GM12878 (cell line): ENCODE measurements at regions not wholly inside any gene's neighbourhood (a gene's known extent, or its start where the extent isn't known, plus 50 kb on each side); places are given as distances from the start of the nearest gene placed in this dataset.

ENCODE experiments used
- ATAC-seq: fragments of 200-7000 bp; cut with Tn5 transposase; 3 replicates; pipeline ENCODE4 v1.9.1; 2020; ENCODE audit warnings: mild to moderate bottlenecking, moderate library complexity
- BruUV-seq: library from RNA; stranded (reverse); fragments of 400-500 nt; replicated peaks from 2 replicates; lab custom pipeline; 2021; lab: Mats Ljungman, UMichigan
- CTCF ChIA-PET: fragments of 300-600 bp; sonication (Branson Sonifier 250); formaldehyde crosslinking; extraction: SDS; loops from one replicate; lab custom pipeline; 2021; ENCODE audit warnings: inconsistent platforms; lab: Yijun Ruan, JAX
- POLR2A ChIA-PET: fragments of 350-600 bp; formaldehyde crosslinking; extraction: SDS; loops from one replicate; lab custom pipeline; 2021; ENCODE audit warnings: inconsistent platforms; lab: Charles Lee
- RAD21 ChIA-PET: fragments of 300-600 bp; sonication (Branson Sonifier 250); formaldehyde crosslinking; loops from one replicate; lab custom pipeline; 2023; ENCODE audit warnings: antibody characterized with exemption; ENCODE audit not compliant: unreplicated experiment; lab: Charles Lee
- SMC1A ChIA-PET: fragments of 300-600 bp; sonication (Branson Sonifier 250); formaldehyde crosslinking; loops from one replicate; lab custom pipeline; 2023; ENCODE audit not compliant: unreplicated experiment, uncharacterized antibody; lab: Charles Lee
- DNase-seq: peaks from one replicate; pipeline ENCODE4 v3.0.0-alpha.2; 2011; ENCODE audit warnings: low read depth, low spot score
- FAIRE-seq: peaks from 3 replicates; lab custom pipeline; 2011; peaks lifted over from hg19 to GRCh38; lab: Jason Lieb, UNC
- H2AFZ ChIP-seq: 2 replicates; pipeline ENCODE4 v1.6.0; 2011; ENCODE audit warnings: low read depth, low read length, control low read depth; ENCODE audit not compliant: control insufficient read depth
- H3K27ac ChIP-seq: 2 replicates; pipeline ENCODE4 v1.5.1; 2011; ENCODE audit warnings: control low read depth; ENCODE audit not compliant: control insufficient read depth, insufficient read depth
- H3K27me3 ChIP-seq, 2 experiments: replicated peaks in 1 of 2; 2 replicates each; pipeline versions ENCODE4 v1.6.0 to v1.6.1; 2011; ENCODE audit warnings: low read length in 1 of 2; ENCODE audit not compliant: control insufficient read depth in 2 of 2, insufficient read depth in 2 of 2
- H3K36me3 ChIP-seq, 2 experiments: 2 replicates each; pipeline ENCODE4 v1.5.1; 2011; ENCODE audit warnings: low read length in 1 of 2; ENCODE audit not compliant: control insufficient read depth in 2 of 2, insufficient read depth in 2 of 2
- H3K4me1 ChIP-seq: 2 replicates; pipeline ENCODE4 v1.6.1; 2011; ENCODE audit warnings: mild to moderate bottlenecking, low read length, moderate library complexity, mixed read lengths; ENCODE audit not compliant: control insufficient read depth, insufficient read depth
- H3K4me2 ChIP-seq: 2 replicates; pipeline ENCODE4 v1.6.0; 2011; ENCODE audit warnings: control low read depth; ENCODE audit not compliant: control insufficient read depth, insufficient read depth
- H3K4me3 ChIP-seq: fragments of 200-600 bp; sonication (generic); 2 replicates; pipeline ENCODE4 v1.5.1; 2016
- H3K79me2 ChIP-seq: 2 replicates; pipeline ENCODE4 v1.6.0; 2011; ENCODE audit warnings: low read length; ENCODE audit not compliant: control insufficient read depth, insufficient read depth
- H3K9ac ChIP-seq: 2 replicates; pipeline ENCODE4 v1.8.0; 2011; ENCODE audit warnings: low read length, control low read depth, mixed read lengths; ENCODE audit not compliant: control insufficient read depth, insufficient read depth
- H3K9me3 ChIP-seq: replicated peaks from 3 replicates; pipeline ENCODE4 v1.5.1; 2011; ENCODE audit warnings: mild to moderate bottlenecking, low read length; ENCODE audit not compliant: control insufficient read depth, insufficient read depth
- H4K20me1 ChIP-seq: 2 replicates; pipeline ENCODE4 v1.6.0; 2011; ENCODE audit not compliant: control insufficient read depth, insufficient read depth
- CEBPB ChIP-seq, 2 experiments: fragments of 150-350 bp in 1 of 2; IDR thresholded peaks; 2 replicates each; pipeline ENCODE4 v1.6.1; 2012 to 2014; ENCODE audit warnings: low read depth in 2 of 2, low read length in 2 of 2, borderline replicate concordance in 1 of 2, inconsistent platforms in 1 of 2
- CHD4 ChIP-seq: fragments of 200-600 bp; sonication (generic); IDR thresholded peaks from 2 replicates; pipeline ENCODE4 v1.6.1; 2016; ENCODE audit warnings: mild to moderate bottlenecking
- GATAD2B ChIP-seq: fragments of 450-650 bp; conservative IDR thresholded peaks from 2 replicates; pipeline ENCODE4 v1.6.1; 2017; ENCODE audit warnings: low read depth, mild to moderate bottlenecking, moderate library complexity
- HSF1 ChIP-seq: fragments of 150-350 bp; IDR thresholded peaks from 2 replicates; pipeline ENCODE4 v1.6.1; 2014; ENCODE audit warnings: mild to moderate bottlenecking, low read depth, low read length
- KDM1A ChIP-seq: fragments of 200-600 bp; sonication (generic); IDR thresholded peaks from 2 replicates; pipeline ENCODE4 v1.6.1; 2016; ENCODE audit warnings: borderline replicate concordance
- MEF2A ChIP-seq: IDR thresholded peaks from 2 replicates; pipeline ENCODE4 v1.6.1; 2011; ENCODE audit warnings: low read depth, mild to moderate bottlenecking, low read length, moderate library complexity; ENCODE audit not compliant: insufficient read depth
- NKRF ChIP-seq: fragments of 450-650 bp; conservative IDR thresholded peaks from 2 replicates; pipeline ENCODE4 v1.6.1; 2017; ENCODE audit warnings: mild to moderate bottlenecking, moderate library complexity
- NR2C2 ChIP-seq: IDR thresholded peaks from 2 replicates; pipeline ENCODE4 v1.6.1; 2011; ENCODE audit warnings: borderline replicate concordance, low read depth; ENCODE audit not compliant: control insufficient read depth, insufficient read length
- RCOR1 ChIP-seq: conservative IDR thresholded peaks from 2 replicates; pipeline ENCODE4 v1.6.1; 2012; ENCODE audit warnings: low read depth, low read length, improper control_type of control experiment
- REST ChIP-seq: IDR thresholded peaks from 2 replicates; pipeline ENCODE4 v1.6.1; 2012; ENCODE audit warnings: mild to moderate bottlenecking, low read depth, low read length
- SP1 ChIP-seq: IDR thresholded peaks from one replicate; pipeline ENCODE4 v1.6.1; 2011; ENCODE audit warnings: low read depth, low read length
- WRNIP1 ChIP-seq: IDR thresholded peaks from 2 replicates; pipeline ENCODE4 v1.6.1; 2011; ENCODE audit warnings: low read depth, low read length, improper control_type of control experiment, borderline replicate concordance
- WGBS: methylation state at CpG from one replicate; pipeline ENCODE4 v1.1.6; 2016; ENCODE audit warnings: low lambda C conversion rate; ENCODE audit not compliant: insufficient replicate concordance, insufficient coverage; ENCODE audit errors: missing lambda C conversion rate; 5-methylcytosine and 5-hydroxymethylcytosine counted together
- in situ Hi-C: fragments of 300-500 bp; cut with MboI; formaldehyde crosslinking; loops from 9 replicates; pipeline ENCODE4 v1.14.3; 2018; ENCODE audit warnings: mixed read lengths
- intact Hi-C: fragments of 100-400 bp; cut with micrococcal nuclease; formaldehyde crosslinking; loops from one replicate; pipeline ENCODE4 v1.14.2; 2022; ENCODE audit not compliant: unreplicated experiment

GRCh38 chr6:148054219-148054618, 288.4 kb upstream of the SASH1 start:
- BruUV-seq: no TSS peak
- ChIA-PET CTCF (no interaction called here), POLR2A (no interaction called here), RAD21 (no interaction called here), SMC1A (no interaction called here)
- Histone ChIP-seq H3K9me3 (no peaks in the 10 kb centered on the region), H3K9ac (no peak overlapping the region), H4K20me1 (no peaks in the 10 kb centered on the region), H3K4me2 (no peak overlapping the region), H3K79me2 (no peaks in the 10 kb centered on the region), H3K27ac (no peak overlapping the region), H2AFZ (no peak overlapping the region), H3K4me1 (no peaks in the 10 kb centered on the region), H3K4me3 (no peak overlapping the region), H3K36me3 (no peaks in the 10 kb centered on the region), H3K27me3 (no peaks in the 10 kb centered on the region)
- FAIRE-seq (no peak), ATAC-seq (no peak), DNase-seq (no peak)
- WGBS: 33% methylated on average over 1 of the region's 1 CpG
- intact Hi-C loops: no loop called here
- in situ Hi-C loops: no loop called here
- TF ChIP-seq NKRF (no peak), KDM1A (no peak), CEBPB (IDR thresholded peaks at IDR 0.05; ENCODE audit: borderline replicate concordance in 1 of 2, low read depth in 2 of 2, low read length in 2 of 2) (no peak), GATAD2B (no peak), WRNIP1 (no peak), SP1 (no peak), MEF2A (no peak), RCOR1 (no peak), NR2C2 (no peak), HSF1 (no peak), REST (no peak), CHD4 (no peak)
